LNCaP clone FGC (cell line): ENCODE measurements at regions not wholly inside any gene's neighbourhood (a gene's known extent, or its start where the extent isn't known, plus 50 kb on each side); places are given as distances from the start of the nearest gene placed in this dataset.

ENCODE experiments used
- DNase-seq: peaks from one replicate; pipeline ENCODE4 v3.0.0-alpha.2; 2011; ENCODE audit warnings: low read depth
- H3K4me3 ChIP-seq: 2 replicates; pipeline ENCODE4 v1.5.1; 2011; ENCODE audit warnings: mild to moderate bottlenecking, low read depth, low read length, control low read depth
- CTCF ChIP-seq: IDR thresholded peaks from 2 replicates; pipeline ENCODE4 v1.5.1; 2012; ENCODE audit warnings: mild to moderate bottlenecking; ENCODE audit not compliant: control insufficient read depth, insufficient read depth; ENCODE audit errors: extremely low read depth

DNA sequence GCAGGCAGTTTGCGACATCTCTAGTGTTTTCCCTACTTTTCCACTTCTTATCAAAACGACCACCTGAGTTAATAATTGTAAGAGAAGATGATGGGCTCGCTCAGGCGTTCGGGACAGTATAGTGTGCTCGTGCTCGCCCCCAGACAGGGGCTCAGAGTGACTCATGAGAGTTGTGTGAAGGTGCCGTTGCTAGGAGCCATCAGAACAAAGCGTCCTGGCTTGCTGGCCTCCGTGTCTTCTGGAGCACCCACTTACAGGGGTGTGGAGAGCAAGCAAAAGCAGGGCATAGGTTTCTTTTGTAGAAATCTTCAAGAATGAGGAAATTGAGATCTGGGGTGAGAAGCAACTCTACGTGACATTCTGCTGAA lies 73.0 kb upstream of the ADGRG2 start:
- TF ChIP-seq CTCF, result no peak
- no peak for DNase-seq
- no peak overlapping the region for H3K4me3 ChIP-seq

DNA sequence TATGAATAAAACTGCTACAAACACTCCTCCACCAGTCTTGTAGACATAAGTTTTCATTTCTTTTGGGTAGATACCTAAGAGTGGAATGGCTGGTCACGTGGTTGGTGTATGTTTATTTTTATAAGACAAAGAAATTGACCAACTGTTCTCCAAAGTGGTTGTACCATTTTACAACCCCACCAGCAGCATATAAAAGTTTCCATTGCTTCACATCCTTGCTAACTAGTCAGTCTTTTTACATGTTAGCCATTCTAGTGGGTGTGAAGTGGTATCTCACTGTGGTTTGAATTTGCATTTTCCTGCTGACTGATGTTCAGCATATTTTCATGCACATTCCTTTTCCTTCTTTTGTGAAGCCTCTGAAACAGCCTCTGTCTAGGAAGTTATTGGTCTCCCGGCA lies 76.2 kb upstream of the ADGRG2 start:
- no peak for TF ChIP-seq CTCF
- no peak for DNase-seq

GRCh38 chrX:19202171-19202570 lies 79.9 kb upstream of the ADGRG2 start:
- H3K4me3 ChIP-seq, result no peak overlapping the region
- TF ChIP-seq CTCF, result no peak
- DNase-seq, result peak; percentile 10

More for the DNA sequence above, 76.2 kb upstream of the ADGRG2 start:
- no peak overlapping the region for H3K4me3 ChIP-seq

GRCh38 chrX:19204636-19205035 lies 82.4 kb upstream of the ADGRG2 start:
- H3K4me3 ChIP-seq, result no peak overlapping the region
- no peak for TF ChIP-seq CTCF
- no peak for DNase-seq

DNA sequence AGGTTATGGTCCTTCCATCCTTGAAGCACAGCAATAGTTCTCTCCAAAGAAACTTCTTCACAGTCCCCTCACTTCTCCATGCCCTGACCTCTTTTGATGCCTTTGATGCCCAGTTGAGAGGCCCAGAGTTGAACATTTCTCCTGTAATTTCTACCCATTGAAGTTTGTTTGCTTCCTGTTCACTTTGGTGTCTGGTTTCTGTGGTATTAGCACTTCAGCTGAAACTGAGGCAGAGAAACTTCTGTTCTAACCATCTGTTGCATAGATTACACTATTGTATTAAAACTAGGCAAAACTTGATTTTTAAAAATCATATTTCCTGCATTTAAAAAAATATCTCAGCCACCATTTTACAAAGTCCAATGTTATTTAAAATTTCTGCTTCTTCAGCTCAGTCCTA lies 89.8 kb upstream of the ADGRG2 start:
- DNase-seq, result no peak
- TF ChIP-seq CTCF, result no peak
- H3K4me3 ChIP-seq, result no peak overlapping the region

DNA sequence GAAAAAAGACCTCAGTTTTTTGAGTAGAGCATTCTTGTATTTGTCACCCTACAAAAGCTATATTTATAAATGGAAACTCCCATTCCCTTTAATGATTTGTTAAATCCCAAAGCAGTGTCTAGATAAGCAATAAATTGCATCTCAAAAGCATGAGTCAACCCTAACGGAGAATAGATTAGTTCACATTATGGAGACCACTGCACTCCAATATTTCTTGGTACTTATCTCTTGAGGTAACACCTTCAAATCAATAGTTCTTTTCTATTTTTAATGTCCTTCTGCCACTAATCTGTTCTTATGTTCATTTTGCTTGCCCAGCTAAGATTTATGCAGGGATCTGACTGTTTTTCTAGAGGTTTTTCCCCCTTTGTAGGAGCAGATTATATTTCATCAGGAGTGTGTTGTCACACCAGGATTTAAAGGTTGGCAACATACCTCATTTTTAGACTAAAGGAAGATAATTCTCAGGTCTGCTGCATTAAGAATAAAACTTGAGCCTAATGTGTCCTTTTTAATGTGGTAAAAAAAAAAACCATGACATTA lies 91.4 kb upstream of the ADGRG2 start:
- TF ChIP-seq CTCF, result no peak
- H3K4me3 ChIP-seq, result no peak overlapping the region
- DNase-seq, result no peak

- TF ChIP-seq CTCF, result no peak
- no peak overlapping the region for H3K4me3 ChIP-seq
- DNase-seq, result no peak
Observed at GRCh38 chrX:19214311-19214710, 92.0 kb upstream of the ADGRG2 start.
